ENCODE measurements at regions not wholly inside any gene's neighbourhood (a gene's known extent, or its start where the extent isn't known, plus 50 kb on each side); places are given as distances from the start of the nearest gene placed in this dataset.

GRCh38 chr10:78130966-78131710 lies 97.5 kb downstream of the RPS24 start:
- DNase-seq (ENCODE audit: low read depth, low spot score) = no peak
- no peaks in the 10 kb centered on the region for H3K4me1 ChIP-seq (ENCODE audit: control insufficient read depth in 1 of 2, insufficient read depth in 2 of 2, low read length in 2 of 2)
- no peak overlapping the region for H3K4me2 ChIP-seq (ENCODE audit: low read length)
- H4K20me1 ChIP-seq (ENCODE audit: insufficient read depth) = no peaks in the 10 kb centered on the region
- no peaks in the 10 kb centered on the region for H3K79me2 ChIP-seq (ENCODE audit: insufficient read depth, low read length)
- no peak overlapping the region for H3K27ac ChIP-seq (ENCODE audit: low read depth, low read length)
- H3K27me3 ChIP-seq (ENCODE audit: insufficient read depth, low read length) = peaks cover 5% of the 10 kb centered on the region; the same call in 1 of the 2 replicates
- intact Hi-C loops (cut with micrococcal nuclease) = no loop called here
- no peak for ATAC-seq
- CTCF ChIA-PET = no interaction called here
- POLR2A ChIA-PET = no interaction called here
- no peak overlapping the region for H3K4me3 ChIP-seq (replicated peaks in 1 of 2; ENCODE audit: low read depth in 1 of 2, low read length in 2 of 2)
- H2AFZ ChIP-seq (ENCODE audit: low read depth, low read length, poor library complexity, severe bottlenecking) = no peak overlapping the region
- no peaks in the 10 kb centered on the region for H3K9me3 ChIP-seq (ENCODE audit: control insufficient read depth in 1 of 2, insufficient read depth in 1 of 2, low read depth in 1 of 2, low read length in 2 of 2)
- no peak overlapping the region for H3K9ac ChIP-seq (ENCODE audit: low read length)
- TF ChIP-seq JUND (IDR thresholded peaks at IDR 0.05) (no peak), EZH2phosphoT487 (IDR thresholded peaks at IDR 0.05; ENCODE audit: borderline replicate concordance) (no peak), EGR1 (IDR thresholded peaks at IDR 0.05; ENCODE audit: low read depth) (no peak), RAD21 (IDR thresholded peaks at IDR 0.05; ENCODE audit: low read depth) (no peak)
- RAD21 ChIA-PET (ENCODE audit: low non-redundant PET in 1 of 2, low total read pairs in 2 of 2, uncharacterized antibody in 2 of 2, unreplicated experiment in 2 of 2) = no interaction called here
- BruUV-seq (replicated peaks) = no TSS peak
- H3K36me3 ChIP-seq (ENCODE audit: control insufficient read depth in 1 of 2, insufficient read depth in 2 of 2, low read length in 2 of 2) = no peaks in the 10 kb centered on the region
- no peaks in the 10 kb centered on the region for H3K9me2 ChIP-seq (ENCODE audit: insufficient read depth)

- BruUV-seq (replicated peaks) = no TSS peak
- TF ChIP-seq CTCF (IDR thresholded peaks at IDR 0.05 in 2 of 3, conservative IDR thresholded peaks at IDR 0.05 in 1 of 3; ENCODE audit: borderline replicate concordance in 1 of 3, insufficient read depth in 1 of 3, low read depth in 2 of 3, low read length in 2 of 3) = no peak
- no peak for TF ChIP-seq FOSL1 (IDR thresholded peaks at IDR 0.05; ENCODE audit: low read depth)
- TF ChIP-seq ZBTB33 (IDR thresholded peaks at IDR 0.05; ENCODE audit: extremely low read depth, insufficient replicate concordance, low read length) = no peak
- no peak for TF ChIP-seq ATF3 (IDR thresholded peaks at IDR 0.05)
- no peak for TF ChIP-seq RAD21 (IDR thresholded peaks at IDR 0.05; ENCODE audit: low read depth)
- Histone ChIP-seq H3K9ac (ENCODE audit: low read length) (no peak overlapping the region), H4K20me1 (ENCODE audit: insufficient read depth) (no peaks in the 10 kb centered on the region), H3K4me3 (replicated peaks in 1 of 2; ENCODE audit: low read depth in 1 of 2, low read length in 2 of 2) (no peak overlapping the region), H3K9me3 (ENCODE audit: control insufficient read depth in 1 of 2, insufficient read depth in 1 of 2, low read depth in 1 of 2, low read length in 2 of 2) (no peaks in the 10 kb centered on the region), H3K36me3 (ENCODE audit: control insufficient read depth in 1 of 2, insufficient read depth in 2 of 2, low read length in 2 of 2) (no peaks in the 10 kb centered on the region), H2AFZ (ENCODE audit: low read depth, low read length, poor library complexity, severe bottlenecking) (no peak overlapping the region), H3K9me2 (ENCODE audit: insufficient read depth) (no peaks in the 10 kb centered on the region), H3K27me3 (ENCODE audit: insufficient read depth, low read length) (peaks cover 22% of the 10 kb centered on the region; the same call in 1 of the 2 replicates), H3K27ac (ENCODE audit: low read depth, low read length) (no peak overlapping the region), H3K4me2 (ENCODE audit: low read length) (peak overlapping the region; percentile 2; the same call in 1 of the 2 replicates), H3K79me2 (ENCODE audit: insufficient read depth, low read length) (no peaks in the 10 kb centered on the region), H3K4me1 (ENCODE audit: control insufficient read depth in 1 of 2, insufficient read depth in 2 of 2, low read length in 2 of 2) (no peaks in the 10 kb centered on the region)
- ChIA-PET POLR2A (no interaction called here), RAD21 (ENCODE audit: low non-redundant PET in 1 of 2, low total read pairs in 2 of 2, uncharacterized antibody in 2 of 2, unreplicated experiment in 2 of 2) (no interaction called here), CTCF (no interaction called here)
- ATAC-seq = peak; percentile 49
- no peak for DNase-seq (ENCODE audit: low read depth, low spot score)
- intact Hi-C loops (cut with micrococcal nuclease) = no loop called here
These were observed 101.2 kb downstream of the RPS24 start for GRCh38 chr10:78134773-78135306.

Data from HCT116 (cell line).